ENCODE measurements at regions not wholly inside any gene's neighbourhood (a gene's known extent, or its start where the extent isn't known, plus 50 kb on each side); places are given as distances from the start of the nearest gene placed in this dataset.

GRCh38 chr9:99606296-99606695 lies 215.4 kb upstream of the NR4A3 start:
- no peak for TF ChIP-seq CTCF (conservative IDR thresholded peaks at IDR 0.05; ENCODE audit: low read depth, low read length)
- no peak for TF ChIP-seq EZH2 (IDR thresholded peaks at IDR 0.05; ENCODE audit: borderline replicate concordance, low read depth, low read length, poor library complexity, severe bottlenecking)
- ChIA-PET POLR2A (ENCODE audit: low non-redundant PET) (interaction anchor here (0.6 kb wide), 1 partner anchor 216 kb away, joined by 3 read pairs; the partner anchor contains the start of gene NR4A3), CTCF (no interaction called here)
- DNase-seq (ENCODE audit: low spot score): no peak
- H3K4me1 ChIP-seq (ENCODE audit: insufficient read depth, low read length, poor library complexity, severe bottlenecking): no peaks in the 10 kb centered on the region
- no peaks in the 10 kb centered on the region for H3K9me3 ChIP-seq (ENCODE audit: low read depth, low read length, poor library complexity, severe bottlenecking)
- H3K27ac ChIP-seq (ENCODE audit: low read depth, low read length, poor library complexity, severe bottlenecking): no peak overlapping the region
- H3K4me3 ChIP-seq (ENCODE audit: low read depth, low read length, poor library complexity, severe bottlenecking): no peak overlapping the region
- H3K27me3 ChIP-seq (replicated peaks; ENCODE audit: insufficient read depth, low read depth, low read length, poor library complexity): no peaks in the 10 kb centered on the region
- BruUV-seq (replicated peaks): no TSS peak
- intact Hi-C loops (cut with micrococcal nuclease; ENCODE audit: unreplicated experiment): no loop called here
- no peaks in the 10 kb centered on the region for H3K36me3 ChIP-seq (ENCODE audit: insufficient read depth, low read length, poor library complexity, severe bottlenecking)

GRCh38 chr9:99606957-99607356 lies 214.7 kb upstream of the NR4A3 start:
- no TSS peak for BruUV-seq (replicated peaks)
- DNase-seq (ENCODE audit: low spot score): no peak
- Histone ChIP-seq H3K4me1 (ENCODE audit: insufficient read depth, low read length, poor library complexity, severe bottlenecking) (no peaks in the 10 kb centered on the region), H3K4me3 (ENCODE audit: low read depth, low read length, poor library complexity, severe bottlenecking) (no peak overlapping the region), H3K36me3 (ENCODE audit: insufficient read depth, low read length, poor library complexity, severe bottlenecking) (no peaks in the 10 kb centered on the region), H3K27me3 (replicated peaks; ENCODE audit: insufficient read depth, low read depth, low read length, poor library complexity) (no peaks in the 10 kb centered on the region), H3K9me3 (ENCODE audit: low read depth, low read length, poor library complexity, severe bottlenecking) (no peaks in the 10 kb centered on the region), H3K27ac (ENCODE audit: low read depth, low read length, poor library complexity, severe bottlenecking) (no peak overlapping the region)
- CTCF ChIA-PET: no interaction called here
- POLR2A ChIA-PET (ENCODE audit: low non-redundant PET): no interaction called here
- TF ChIP-seq EZH2 (IDR thresholded peaks at IDR 0.05; ENCODE audit: borderline replicate concordance, low read depth, low read length, poor library complexity, severe bottlenecking) (no peak), CTCF (conservative IDR thresholded peaks at IDR 0.05; ENCODE audit: low read depth, low read length) (no peak)
- intact Hi-C loops (cut with micrococcal nuclease; ENCODE audit: unreplicated experiment): no loop called here

- peak; percentile 14 for DNase-seq (ENCODE audit: low spot score)
- BruUV-seq (replicated peaks): no TSS peak
- H3K27me3 ChIP-seq (replicated peaks; ENCODE audit: insufficient read depth, low read depth, low read length, poor library complexity): no peaks in the 10 kb centered on the region
- H3K36me3 ChIP-seq (ENCODE audit: insufficient read depth, low read length, poor library complexity, severe bottlenecking): no peaks in the 10 kb centered on the region
- POLR2A ChIA-PET (ENCODE audit: low non-redundant PET): no interaction called here
- H3K4me1 ChIP-seq (ENCODE audit: insufficient read depth, low read length, poor library complexity, severe bottlenecking): no peaks in the 10 kb centered on the region
- CTCF ChIA-PET: no interaction called here
- intact Hi-C loops (cut with micrococcal nuclease; ENCODE audit: unreplicated experiment): no loop called here
- H3K4me3 ChIP-seq (ENCODE audit: low read depth, low read length, poor library complexity, severe bottlenecking): no peak overlapping the region
- no peaks in the 10 kb centered on the region for H3K9me3 ChIP-seq (ENCODE audit: low read depth, low read length, poor library complexity, severe bottlenecking)
- no peak for TF ChIP-seq CTCF (conservative IDR thresholded peaks at IDR 0.05; ENCODE audit: low read depth, low read length)
- no peak for TF ChIP-seq EZH2 (IDR thresholded peaks at IDR 0.05; ENCODE audit: borderline replicate concordance, low read depth, low read length, poor library complexity, severe bottlenecking)
- H3K27ac ChIP-seq (ENCODE audit: low read depth, low read length, poor library complexity, severe bottlenecking): no peak overlapping the region
These were observed 213.7 kb upstream of the NR4A3 start for GRCh38 chr9:99607842-99608448.

Measured in A673 (cell line).